ENCODE measurements at regions not wholly inside any gene's neighbourhood (a gene's known extent, or its start where the extent isn't known, plus 50 kb on each side); places are given as distances from the start of the nearest gene placed in this dataset.

DNA sequence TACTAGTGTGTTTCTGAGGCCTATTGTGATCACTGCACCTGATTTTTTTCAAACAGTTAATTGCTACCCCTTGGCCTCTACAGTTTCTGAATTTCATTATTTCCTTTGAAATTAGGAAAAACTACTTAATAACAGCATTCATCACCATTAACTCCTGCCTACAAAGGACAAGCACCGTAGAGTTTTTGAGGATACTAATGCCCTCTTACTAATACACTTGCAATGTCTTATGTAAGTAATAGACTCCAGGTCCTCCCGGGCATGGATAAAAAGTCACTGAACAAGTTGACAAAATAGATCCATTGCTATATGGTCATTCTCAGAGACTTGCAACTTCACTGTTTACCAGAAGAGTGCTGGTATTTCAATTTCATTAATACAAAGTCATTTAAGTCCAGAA is 1172.5 kb downstream of the CDH12 start:
- TF ChIP-seq EZH2 (IDR thresholded peaks at IDR 0.05; ENCODE audit: insufficient read depth, low read length) (no peak), CTCF (IDR thresholded peaks at IDR 0.05; ENCODE audit: insufficient read depth, low read depth, low read length) (no peak)
